ENCODE measurements at regions not wholly inside any gene's neighbourhood (a gene's known extent, or its start where the extent isn't known, plus 50 kb on each side); places are given as distances from the start of the nearest gene placed in this dataset.
"Not testable (repeated sequence)": the region's sequence is repeated elsewhere in the genome, so short reads cannot be mapped to it uniquely, and the experiment has no call there.

DNA sequence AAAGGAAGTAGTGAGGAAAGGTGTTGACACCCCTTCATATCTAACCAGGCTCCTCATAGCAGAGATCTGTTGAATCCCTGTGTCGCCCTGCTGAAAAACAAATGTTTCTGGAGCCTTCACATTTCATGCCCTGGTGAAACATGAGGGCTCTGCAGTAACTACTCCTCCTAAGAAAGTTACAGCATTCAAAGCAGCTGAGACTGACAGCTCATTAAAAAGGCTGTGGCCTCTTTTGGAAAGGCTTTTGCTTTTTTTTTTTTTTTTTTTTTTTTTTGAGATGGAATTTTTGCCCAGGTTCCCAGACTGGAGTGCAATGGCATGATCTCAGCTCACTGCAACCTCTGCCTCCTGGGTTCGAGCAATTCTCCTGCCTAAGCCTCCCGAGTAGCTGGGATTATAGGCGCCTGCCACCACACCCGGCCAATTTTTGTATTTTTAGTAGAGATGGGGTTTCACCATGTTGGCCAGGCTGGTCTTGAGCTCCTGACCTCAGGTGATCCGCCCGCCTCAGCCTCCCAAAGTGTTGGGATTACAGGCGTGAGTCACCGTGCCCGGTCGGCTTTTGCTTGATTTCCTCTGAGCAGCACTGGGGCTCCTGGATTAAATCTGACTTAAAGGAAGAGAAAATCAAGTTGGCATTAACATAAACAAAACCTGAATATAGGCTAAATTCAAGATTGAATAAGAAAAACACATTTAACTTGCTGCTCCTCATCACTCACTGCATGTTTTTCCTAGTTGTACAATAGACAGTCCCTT, 112.9 kb downstream of the PCSK1 start:
- not testable (repeated sequence) for DNase-seq

GRCh38 chr5:96318569-96319110, 114.4 kb downstream of the PCSK1 start:
- no peak for DNase-seq

DNA sequence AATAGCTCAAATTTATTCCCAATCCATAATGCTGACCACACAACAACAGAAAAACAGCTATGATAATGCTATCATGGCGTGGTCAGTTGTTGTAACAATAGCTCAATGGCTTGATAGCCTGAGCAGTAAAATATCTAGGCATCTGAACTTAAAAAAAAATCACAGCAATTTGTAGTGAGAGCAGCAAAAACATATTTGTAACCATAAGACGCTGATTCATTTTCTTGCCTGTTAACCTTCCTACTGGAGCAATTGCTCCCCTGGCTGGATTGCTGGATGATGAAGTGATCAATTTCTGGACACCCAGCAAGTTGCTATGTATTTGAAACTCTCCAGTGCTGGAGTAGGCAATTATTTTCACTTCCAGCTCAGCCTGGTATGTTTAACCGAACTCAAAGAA, 115.1 kb downstream of the PCSK1 start:
- no peak for DNase-seq

DNA sequence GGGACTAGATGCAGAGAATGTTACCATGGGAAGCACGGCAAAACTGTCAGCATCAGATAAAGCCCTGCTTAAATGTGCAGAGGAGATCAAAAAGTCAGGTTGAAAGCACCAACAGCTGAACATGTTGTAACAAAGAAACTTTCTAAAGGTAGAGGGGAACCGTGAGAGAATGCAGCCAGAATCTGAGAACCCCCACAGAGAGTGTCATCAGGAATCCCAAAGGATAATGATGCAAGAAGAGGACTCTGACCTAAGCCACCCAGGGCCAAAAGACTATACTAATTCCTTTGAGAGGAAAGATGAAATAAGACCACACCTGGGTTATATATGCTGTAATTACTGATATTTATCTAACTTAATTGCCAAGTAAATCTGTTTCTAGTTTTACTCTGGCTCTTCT, 116.6 kb downstream of the PCSK1 start:
- DNase-seq, result no peak

GRCh38 chr5:96316017-96316416, 117.0 kb downstream of the PCSK1 start:
- DNase-seq, result no peak

GRCh38 chr5:96315431-96315830, 117.6 kb downstream of the PCSK1 start:
- DNase-seq, result no peak

- DNase-seq, result no peak
Measured at GRCh38 chr5:96312383-96312782, 120.7 kb downstream of the PCSK1 start.

GRCh38 chr5:96307047-96307446, 126.0 kb downstream of the PCSK1 start:
- DNase-seq, result not testable (repeated sequence)

DNA sequence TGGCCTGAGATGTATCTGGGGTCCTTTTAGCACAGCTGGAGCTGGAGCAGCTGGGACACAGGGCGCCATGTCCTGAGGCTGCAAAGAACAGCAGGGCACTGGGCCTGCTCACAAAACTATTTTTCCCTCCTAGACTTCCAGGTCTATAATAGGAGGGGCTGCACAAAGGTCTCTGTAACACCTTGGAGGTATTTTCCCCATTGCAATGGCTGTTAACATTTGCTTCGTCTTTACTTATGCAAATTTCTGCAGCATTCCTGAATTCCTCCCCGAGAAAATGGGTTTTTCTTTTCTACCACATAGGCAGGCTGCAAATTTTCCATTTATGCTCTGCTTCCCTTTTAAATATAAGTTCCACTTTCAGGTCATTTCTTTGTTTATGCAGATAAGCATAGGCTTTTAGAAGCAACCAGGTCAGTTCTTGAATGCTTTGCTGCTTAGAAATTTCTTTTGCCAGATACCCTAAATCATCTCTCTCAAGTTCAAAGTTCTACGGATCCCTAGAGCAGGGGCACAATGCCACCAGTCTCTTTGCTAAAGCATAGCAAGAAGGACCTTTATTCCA, 130.8 kb downstream of the PCSK1 start:
- no peak for DNase-seq

DNA sequence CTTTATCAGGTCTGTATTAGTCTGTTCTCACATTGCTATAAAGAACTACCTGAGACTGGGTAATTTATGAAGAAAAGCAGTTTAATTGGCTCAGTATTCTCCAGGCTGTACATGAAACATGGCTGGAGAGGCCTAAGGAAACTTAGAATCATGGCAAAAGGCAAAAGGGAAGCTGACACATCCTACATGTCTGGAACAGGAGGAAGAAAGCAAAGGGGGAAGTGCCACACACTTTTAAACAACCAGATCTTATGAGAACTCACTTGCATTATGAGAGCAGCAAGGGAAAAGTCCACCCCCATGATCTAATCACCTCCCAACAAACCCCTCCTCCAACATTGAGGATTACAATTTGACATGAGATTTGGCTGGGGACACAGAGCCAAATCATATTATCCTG, 132.1 kb downstream of the PCSK1 start:
- DNase-seq, result no peak

- peak; percentile 68 for DNase-seq
Measured at GRCh38 chr5:96297867-96298266, 135.2 kb downstream of the PCSK1 start.

- DNase-seq, result peak; percentile 91
Measured at GRCh38 chr5:96297290-96297689, 135.8 kb downstream of the PCSK1 start.

DNA sequence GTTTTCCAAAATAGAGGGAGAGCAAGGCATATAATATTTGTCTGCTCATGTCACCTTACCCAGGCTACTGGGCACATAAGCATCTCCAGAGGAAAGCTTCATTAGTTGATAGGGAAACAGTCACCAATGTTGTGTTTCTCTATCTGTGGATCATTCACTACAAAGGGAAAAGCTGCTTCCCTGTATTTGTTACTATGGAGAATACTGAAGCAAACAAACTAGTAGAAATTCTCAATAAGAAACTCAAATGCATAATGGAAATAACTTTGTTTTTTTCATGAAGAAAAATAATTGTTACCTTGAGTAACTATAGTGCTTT, 138.2 kb downstream of the PCSK1 start:
- no peak for DNase-seq

DNA sequence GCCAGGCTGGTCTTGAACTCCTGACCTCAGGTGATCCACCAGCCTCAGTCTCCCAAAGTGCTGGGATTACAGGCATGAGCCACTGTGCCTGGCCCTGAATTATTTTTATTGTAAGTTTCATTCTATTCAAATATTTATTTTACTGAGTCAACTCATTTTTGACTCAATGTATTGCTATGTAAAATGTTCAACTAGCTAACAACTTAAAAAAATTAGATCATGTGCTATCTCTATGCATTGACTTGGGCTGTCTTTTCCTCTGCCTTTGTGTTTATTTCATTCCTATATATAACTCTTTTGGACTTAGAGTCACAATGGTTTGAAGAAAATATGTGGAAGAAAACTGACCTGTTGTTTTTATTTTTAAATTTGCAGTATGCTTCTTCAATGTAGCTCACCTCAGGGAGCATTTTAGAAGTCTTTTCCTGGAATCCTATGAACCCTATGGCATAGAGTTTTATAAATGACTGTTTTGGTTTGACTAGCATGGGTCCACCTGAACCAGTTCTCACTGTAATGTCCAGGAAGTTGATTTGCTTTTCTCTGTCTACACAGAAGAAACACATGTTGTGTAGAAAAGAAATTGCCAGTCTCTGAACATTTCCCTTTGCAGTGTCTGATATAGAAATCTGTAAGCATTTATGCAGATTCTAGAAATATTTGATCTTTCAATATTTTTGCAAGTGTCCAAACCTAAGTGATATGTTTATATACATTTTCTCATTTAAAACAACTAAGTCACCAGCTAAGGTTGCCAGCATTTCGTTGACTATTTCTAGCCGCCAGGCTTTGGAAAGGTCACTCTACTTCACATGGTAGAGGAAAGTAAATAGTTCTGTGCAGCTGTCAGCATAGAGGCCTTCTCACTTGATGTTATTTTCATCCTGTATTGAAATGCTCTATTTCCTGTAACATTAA, 138.8 kb downstream of the PCSK1 start:
- DNase-seq, result peak; percentile 89

GRCh38 chr5:96292582-96293247, 140.3 kb downstream of the PCSK1 start:
- no peak for DNase-seq

DNA sequence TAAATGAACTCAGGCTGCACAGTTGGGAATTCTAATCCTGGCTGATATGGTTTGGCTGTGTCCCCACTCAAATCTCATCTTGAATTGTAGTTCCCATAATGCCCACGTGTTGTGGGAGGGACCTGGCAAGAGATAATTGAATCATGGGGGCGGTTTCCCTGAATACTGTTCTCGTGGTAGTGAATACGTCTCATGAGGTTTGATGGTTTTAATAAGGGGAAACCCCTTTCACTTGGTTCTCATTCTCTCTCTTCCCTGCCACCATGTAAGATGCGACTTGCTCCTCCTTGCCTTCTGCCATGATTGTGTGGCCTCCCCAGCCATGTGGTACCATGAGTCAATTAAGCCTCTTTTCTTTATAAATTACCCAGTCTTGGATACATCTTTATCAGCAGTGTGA, 143.8 kb downstream of the PCSK1 start:
- not testable (repeated sequence) for DNase-seq

DNA sequence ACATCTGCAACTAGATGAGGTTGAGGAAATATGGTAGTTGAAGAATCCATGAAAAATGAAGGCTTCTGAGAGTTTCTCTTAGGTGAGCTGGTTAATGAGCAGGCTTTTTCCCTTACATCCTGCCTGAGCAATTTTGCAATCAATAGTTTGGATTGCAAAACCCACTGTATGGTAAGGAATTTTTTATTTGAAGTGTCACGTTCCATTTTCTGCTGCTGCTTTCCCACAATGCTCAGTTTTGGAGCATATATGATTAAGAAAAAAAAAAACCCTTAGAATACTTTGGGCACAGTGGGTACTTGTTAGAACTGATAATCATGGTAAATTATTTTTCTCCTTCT, 144.2 kb downstream of the PCSK1 start:
- DNase-seq, result peak; percentile 23

DNA sequence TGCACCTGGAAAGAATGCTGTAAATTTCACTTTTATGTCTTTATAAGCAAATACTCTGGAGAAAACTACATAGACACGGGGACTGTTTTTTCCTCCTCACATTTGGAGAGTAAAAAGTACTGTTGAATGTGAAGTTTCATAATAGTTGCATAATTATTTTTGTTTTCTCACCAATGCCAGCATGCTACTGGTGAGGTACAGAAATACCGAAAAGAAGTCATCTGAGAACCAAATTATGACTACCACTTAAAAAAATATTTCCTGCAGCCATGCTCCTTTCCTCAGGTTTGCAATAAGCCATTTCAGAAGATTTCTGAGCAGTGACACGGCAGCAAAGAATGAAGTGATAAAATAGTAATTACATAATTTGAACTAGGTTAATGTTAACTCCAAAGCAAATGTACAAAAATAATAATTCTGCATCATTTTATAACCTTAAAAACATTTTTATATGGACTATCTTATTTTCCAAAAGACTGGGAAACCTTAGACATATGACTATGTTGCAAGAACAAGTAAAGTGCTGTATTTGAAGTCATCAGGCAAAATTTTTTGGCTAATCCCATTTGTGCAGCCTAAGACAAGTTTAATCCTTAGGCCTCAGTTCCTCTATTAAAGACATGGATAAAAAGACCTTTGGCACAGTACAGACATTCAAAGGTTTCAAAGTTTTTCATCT, 144.7 kb downstream of the PCSK1 start:
- DNase-seq, result no peak

- no peak for DNase-seq
Measured at GRCh38 chr5:96287136-96287535, 145.9 kb downstream of the PCSK1 start.

DNA sequence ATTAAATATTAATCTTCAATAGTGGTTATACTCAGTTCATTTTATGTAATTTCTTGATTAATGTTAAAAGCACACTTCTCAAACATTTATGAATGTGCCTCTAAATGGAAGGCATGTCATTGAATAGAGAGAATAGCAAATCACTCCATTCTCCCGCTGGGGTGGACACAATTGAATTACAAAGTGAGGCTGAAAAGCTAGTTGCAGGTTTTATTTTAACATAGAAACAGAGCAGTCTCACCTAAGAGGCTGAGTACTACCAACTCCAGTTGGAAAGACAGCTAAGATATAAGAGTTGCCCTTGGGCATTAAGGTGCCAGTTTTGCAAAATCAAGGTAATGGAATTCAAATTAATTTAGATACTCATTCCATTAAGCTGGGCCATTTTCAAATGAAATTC, 147.2 kb downstream of the PCSK1 start:
- no peak for DNase-seq

DNA sequence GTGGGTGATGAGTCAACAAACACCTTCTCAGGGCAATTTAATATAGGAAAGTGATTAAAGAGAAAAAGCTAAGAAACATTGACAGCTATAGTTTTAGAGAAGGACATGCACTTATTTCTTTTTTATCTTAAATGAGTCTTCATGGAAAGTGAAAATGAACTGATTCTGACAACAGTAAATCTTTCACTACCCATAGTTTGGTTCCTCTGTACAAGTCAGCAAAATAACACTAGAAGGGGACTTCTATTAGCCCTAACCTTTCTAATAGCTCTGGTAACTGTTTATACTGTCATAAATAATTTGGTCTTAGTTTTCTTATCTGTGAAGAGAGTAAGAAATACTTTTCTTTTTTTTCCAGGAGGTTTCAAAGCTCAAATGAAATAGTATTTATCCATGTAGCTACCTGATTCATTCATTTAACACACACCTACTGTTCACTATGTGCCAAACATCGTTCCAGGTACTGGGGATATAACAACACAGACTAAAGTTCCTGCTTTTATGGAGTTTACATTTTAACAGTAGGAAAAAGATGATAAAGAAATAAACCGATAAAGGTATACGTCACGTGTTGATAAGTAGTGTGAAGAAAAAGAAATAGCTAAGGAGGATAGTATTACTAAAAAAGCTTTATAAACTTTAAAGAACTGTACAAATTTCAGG, 148.2 kb downstream of the PCSK1 start:
- DNase-seq, result no peak

DNA sequence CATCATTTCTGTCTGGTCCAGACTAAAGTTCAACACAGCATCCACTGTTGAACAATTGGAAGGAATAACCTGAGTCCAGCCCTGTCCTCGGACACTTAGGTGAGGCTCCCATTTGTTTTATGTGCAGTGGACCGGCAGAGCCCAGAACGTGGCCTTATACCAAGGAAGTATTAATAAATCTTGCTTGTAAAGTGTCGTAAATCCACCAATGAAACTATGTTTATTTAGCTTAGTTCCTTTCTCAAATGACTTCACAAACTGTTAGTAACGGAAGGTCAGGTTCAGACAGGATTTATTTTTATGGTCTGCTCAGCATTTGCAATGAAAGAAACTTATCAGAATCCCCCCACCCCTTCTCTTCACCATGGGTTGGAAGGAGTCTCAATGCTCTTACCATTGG, 149.5 kb downstream of the PCSK1 start:
- DNase-seq, result no peak

Data from fibroblast of skin of back (primary cell).